ENCODE measurements at regions not wholly inside any gene's neighbourhood (a gene's known extent, or its start where the extent isn't known, plus 50 kb on each side); places are given as distances from the start of the nearest gene placed in this dataset.
"Not testable (repeated sequence)": the region's sequence is repeated elsewhere in the genome, so short reads cannot be mapped to it uniquely, and the experiment has no call there.

DNA sequence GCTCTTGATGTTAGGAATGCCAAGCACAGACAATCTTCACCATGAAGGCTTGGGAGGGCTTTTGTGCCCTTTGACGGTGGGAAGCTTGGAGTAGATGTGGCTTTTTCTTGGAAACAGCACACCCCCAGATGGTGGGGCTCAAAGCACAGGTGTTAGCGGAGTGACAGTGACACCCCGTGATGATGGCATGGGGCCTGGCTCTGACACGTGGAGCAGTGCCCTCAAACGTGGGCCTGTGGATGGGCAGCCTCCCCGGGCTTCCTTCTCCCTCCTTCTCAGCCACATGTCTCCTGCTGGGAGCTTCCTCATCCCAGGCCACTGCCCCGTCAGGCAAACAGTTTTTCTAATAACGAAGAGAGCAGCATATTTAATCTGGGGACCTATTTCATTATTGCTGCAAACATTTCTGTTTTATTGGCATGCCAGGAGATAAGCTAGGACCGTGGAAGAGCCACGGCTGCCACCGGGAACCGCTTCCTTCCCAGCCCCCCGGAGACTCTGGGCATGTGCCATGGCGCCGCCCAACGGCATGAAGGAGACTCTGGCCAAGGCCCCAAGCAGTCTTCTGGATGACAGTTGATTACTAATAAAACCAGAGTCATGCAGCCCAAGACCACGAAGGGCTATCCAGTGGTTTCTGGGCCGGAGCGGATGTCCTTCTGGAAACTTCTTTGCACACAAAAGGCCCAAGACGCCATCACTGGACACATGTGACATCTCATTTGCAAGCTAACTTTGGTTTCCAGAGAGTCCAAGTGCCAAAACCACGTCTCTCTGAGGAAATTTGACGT is 280.3 kb upstream of the FOXF1 start:
- no peak for DNase-seq (ENCODE audit: low read depth)

DNA sequence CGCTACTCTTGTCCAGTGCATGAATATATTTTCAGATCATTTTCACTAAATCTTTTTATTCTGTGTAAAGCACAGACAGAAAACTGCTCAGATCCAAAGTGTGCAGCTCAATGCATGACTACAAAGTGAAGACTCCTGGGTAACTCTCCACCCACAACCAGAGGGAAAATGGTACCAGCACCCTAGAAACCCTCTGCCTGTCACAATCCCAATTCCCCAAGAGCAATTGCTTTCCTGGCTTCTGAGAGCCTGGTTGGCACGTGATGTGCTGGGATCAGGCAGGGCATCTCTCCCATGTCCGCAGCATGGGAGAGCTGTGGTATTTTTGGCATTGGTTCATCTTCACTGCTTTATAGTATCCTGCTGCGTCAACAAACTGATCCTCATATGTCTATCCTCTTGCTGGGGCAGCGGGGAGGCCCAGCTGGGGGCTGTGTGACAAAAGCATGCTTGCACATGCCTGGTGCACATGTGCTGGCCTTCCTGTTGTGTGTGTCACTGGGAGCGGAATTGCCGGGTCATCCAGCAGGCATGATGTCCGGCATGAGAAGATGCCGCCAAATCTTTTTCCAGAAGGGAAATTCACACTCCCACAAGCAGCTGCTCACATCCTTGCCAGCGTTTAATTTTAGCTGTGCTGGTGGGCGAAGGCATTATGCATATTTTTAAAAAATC is 278.9 kb upstream of the FOXF1 start:
- no peak for DNase-seq (ENCODE audit: low read depth)

DNA sequence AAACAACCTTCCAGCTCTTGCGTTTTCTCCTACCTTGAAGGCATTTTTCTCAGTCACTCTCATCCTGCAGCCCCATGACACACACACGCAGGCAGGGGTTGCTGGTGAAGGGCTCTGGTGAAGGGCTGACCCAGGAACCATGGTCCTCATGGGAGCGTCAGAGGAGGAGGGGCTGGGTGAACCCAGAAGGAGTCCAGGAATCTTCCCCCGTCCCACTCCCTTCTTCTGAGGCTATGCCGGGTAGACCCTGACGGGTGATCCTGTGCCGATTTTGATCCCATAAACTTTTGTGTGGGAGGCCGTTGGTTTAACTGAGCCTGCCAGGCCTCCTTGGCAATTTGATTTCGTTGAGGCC is 278.4 kb upstream of the FOXF1 start:
- DNase-seq (ENCODE audit: low read depth) = no peak

DNA sequence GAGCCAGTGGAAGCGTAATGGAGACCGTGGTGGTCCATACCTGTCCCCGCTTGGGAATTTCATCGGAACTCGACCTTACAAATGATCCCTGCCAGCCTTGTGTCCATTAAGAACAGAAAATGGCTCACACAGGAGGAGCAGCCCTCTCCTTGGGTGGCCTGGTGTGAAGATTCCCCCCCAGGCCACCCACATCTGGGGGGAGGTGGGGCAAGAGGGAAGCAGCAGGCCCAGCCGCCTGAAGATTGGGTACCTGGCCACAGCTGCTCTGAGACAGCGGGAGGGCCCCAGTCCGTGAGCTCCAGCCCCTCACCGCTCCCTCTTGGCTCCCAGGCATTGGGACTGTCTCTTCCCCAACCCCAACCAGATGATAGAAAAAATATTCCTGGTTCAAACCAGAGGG is 277.8 kb upstream of the FOXF1 start:
- no peak for DNase-seq (ENCODE audit: low read depth)

DNA sequence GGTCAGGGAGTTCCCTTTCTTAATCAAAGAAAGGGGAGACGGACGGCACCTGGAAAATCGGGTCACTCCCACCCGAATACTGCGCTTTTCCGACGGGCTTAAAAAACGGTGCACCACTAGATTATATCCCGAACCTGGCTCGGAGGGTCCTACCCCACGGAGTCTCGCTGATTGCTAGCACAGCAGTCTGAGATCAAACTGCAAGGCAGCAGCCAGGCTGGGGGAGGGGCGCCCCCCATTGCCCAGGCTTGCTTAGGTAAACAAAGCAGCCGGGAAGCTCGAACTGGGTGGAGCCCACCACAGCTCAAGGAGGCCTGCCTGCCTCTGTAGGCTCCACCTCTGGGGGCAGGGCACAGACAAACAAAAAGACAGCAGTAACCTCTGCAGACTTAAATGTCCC is 276.8 kb upstream of the FOXF1 start:
- not testable (repeated sequence) for DNase-seq (ENCODE audit: low read depth)

DNA sequence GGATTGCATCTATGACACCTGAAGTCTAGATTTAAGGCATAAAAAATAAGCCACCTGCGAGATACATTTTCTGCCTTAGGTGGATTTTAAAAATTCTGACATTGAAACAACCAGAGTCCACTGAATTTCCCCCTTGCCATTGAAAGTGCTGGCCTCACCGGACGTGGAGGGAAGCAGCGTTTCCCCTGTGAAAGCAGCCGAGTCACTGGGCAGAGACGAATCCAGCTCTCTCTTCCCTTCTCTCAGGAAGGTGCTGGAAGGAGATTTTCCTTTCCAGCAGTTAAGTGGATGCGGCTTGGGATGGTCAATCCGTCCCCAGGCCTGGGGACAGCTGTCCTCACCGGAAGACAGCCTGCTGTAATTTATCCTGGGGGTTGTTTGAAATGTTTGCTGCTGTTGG is 270.9 kb upstream of the FOXF1 start:
- no peak for DNase-seq (ENCODE audit: low read depth)

DNA sequence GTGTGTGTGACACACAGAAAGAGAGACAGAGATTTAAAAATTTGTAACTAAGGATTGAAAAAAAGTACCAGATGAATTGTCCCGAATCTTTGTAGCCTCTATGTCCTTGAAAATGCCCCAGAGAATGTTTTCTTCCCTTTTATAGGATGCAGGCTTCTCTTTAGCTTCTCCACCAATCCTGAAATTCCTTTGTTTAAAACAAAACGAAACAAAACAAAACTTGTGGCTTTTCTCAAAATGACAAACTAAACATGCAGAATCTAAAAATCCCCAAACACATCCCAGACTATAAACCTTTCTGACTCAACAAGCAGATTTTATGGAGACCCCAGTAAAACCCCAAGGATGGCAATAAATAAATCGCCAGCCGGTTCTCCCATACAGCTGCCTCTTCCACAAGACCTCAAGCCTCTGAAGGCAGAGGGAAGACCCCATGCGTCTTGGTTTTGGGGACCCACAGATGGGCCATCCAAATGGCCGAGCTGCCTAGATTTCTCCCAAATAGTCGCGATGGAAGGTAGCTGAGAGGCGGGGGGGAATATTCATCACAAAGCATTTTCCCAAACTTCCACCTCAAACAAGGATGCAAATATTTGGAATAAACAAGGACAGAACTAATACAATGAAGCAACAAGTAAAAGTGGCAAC is 269.5 kb upstream of the FOXF1 start:
- DNase-seq (ENCODE audit: low read depth) = no peak

DNA sequence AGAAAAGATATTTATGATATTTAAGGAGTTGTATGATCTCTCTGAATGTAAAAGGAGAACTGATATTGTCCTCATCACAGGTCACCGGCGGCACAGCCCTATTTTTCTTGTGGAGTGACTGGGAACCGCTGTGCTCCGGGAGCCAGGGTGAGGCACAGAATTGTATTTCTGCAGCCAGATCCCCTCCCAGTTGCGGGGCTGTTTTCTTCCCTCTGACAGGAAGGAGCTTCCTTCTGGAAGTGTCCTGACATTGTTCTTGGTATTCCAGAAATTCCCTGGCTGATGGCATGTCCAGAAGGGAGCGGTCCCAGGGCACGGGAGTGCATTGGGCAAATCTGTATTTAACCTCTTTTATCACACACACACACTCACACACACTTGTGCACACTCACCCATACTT is 268.6 kb upstream of the FOXF1 start:
- DNase-seq (ENCODE audit: low read depth) = no peak

DNA sequence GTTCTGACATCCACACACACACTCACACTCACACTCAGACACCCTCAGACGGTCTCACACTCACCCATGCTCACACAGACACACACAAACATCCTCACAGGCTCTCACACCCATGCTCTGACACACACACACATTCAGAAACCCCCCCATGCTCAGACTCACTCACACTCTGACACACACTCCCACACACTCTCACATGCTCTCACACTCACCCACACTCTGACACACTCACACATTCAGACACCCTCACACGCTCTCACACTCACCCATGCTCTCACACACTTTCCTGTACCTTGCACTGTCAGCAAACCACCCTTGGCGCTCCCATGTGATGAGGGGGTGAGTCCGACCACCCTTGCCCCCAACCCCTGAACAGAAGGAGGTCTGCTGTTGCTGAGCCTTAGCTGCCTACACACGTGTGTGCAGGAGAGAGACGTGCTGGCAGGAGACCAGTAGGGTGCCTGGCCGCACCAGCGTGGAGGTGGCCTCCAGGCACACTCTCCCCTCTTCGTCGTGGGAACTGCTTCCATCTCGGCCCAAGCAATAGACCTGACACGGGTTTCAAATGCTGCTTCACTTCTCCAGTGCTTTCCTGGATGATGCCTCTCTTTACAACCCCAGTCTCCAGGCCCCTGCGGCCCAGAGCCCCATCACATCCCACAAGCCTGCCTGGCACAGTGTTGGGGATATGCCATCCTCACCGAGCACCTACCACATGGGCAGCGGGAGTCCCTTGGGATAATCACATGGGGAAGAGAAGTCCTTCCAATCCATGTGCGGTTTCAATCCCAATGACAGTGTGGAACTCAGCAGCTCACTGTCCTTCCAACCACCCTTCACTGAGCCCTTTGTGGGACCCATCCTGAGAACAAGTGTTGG is 267.8 kb upstream of the FOXF1 start:
- no peak for DNase-seq (ENCODE audit: low read depth)

DNA sequence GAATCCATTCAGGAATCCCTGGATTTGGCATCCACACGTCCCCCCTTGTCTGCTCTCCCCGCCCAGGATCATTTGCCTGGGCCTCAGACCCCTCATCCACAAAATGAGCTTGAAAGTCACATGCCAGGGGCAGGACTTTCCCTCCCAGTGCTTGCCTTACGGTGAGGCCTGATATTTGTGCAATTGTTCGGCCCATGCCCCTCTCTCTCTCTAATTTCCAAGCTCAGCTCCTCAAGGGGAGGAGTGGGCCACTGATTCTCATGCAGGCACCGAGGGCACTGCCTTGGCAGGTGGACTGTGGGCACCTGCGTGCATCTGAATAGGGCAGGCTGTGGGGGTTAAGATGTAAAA is 267.2 kb upstream of the FOXF1 start:
- no peak for DNase-seq (ENCODE audit: low read depth)

DNA sequence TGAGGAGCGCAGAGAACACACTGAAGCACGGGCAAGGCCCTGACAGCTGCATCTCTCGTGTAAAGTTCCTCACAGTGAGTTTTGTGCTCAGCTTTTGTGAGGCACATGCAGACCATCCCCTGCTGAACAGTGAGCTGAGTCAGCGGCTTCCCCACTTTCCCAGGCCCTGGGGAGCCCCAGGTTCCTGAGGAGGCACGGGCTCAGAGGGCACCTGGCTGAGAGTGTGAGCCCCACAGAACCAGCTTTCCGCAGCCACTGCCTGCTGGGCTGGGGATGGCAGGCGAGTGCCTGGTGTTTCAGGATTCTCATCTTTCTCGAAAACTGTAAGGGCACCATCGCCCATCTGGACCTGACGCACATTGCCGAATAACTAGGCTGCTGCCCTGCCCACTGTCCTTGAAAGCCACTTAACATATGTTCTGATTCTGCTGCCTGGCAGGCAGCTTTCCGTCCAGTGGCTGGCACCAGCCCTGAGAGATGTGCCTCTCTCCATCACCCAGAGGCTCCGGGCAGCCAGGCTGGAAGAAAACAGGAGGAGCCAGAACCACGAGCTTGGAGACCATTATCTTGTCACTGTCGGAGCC is 266.7 kb upstream of the FOXF1 start:
- DNase-seq (ENCODE audit: low read depth) = no peak

DNA sequence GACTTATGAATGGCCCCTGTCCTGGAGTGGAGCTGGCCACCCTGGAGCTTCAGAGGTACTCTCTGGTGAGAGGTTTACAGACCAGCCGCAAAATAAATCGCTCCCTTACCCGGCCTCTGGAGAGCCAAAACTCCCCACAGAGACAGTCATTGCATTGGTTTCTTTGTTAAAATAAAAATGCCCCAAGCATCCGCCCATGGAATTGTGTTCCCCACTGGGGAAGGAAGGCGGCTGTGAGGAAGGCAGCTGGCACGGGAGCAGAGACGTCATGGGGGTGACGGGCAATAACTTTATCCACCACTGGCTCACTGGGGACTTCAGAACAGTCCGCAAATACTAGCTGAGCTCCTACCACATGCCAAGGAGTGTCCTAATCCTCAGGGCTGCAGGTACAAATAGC is 266.2 kb upstream of the FOXF1 start:
- no peak for DNase-seq (ENCODE audit: low read depth)

DNA sequence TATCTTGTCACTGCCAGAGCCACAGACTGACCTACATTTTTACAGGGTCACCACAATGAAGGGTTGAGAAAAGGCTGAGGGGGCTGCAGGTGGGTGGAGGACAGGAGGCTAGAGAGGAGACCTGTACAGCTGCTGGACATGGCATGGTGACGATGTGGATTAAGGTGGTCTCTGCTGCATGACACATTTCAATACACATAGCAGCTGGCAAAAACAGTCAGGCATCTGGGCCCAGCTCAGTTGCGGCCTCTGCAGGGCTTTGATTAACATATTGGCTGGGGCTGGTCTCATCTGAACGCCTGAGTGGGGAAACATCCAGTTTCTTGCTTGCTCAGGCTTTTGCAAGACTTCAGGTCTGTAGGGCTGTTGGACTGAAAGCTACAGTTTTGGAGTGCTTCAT is 265.4 kb upstream of the FOXF1 start:
- no peak for DNase-seq (ENCODE audit: low read depth)

DNA sequence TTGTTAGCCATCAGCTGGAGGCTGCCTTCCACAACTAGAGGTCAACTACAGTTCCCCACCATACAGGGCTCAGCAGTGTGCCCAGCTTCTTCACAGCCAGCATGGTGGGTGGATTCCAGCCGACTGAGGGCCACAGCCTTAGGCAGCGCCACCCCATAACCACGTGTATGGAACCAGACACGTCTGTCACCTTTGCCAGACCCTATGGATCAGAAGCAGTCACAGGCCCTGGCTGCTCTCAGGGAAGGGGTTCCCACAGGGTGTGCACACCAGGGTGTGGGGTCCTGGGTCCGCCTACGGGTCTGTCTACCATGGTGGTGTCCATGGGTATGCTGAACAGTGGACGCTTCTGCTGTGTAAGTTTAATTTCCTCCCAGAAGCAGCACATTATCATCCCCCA is 265.0 kb upstream of the FOXF1 start:
- no peak for DNase-seq (ENCODE audit: low read depth)

DNA sequence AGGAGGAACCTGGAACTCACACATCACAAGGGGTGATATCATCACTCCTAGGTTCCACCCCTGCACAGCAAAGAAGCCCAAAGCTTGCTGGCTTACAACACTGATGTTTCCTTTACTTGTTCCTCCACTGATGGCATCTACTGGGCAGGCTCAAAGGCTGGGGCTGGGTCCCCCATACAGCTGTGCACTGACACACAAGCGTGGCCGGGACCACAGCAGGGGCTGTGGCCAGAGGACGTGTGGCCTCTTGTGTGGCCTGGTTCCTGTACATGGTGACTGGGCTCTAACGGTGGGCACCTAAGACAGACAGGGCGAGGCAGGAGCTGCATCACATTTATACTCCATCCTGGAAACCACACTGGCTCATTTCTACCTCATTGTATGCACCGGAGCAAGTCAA is 264.4 kb upstream of the FOXF1 start:
- DNase-seq (ENCODE audit: low read depth) = no peak

DNA sequence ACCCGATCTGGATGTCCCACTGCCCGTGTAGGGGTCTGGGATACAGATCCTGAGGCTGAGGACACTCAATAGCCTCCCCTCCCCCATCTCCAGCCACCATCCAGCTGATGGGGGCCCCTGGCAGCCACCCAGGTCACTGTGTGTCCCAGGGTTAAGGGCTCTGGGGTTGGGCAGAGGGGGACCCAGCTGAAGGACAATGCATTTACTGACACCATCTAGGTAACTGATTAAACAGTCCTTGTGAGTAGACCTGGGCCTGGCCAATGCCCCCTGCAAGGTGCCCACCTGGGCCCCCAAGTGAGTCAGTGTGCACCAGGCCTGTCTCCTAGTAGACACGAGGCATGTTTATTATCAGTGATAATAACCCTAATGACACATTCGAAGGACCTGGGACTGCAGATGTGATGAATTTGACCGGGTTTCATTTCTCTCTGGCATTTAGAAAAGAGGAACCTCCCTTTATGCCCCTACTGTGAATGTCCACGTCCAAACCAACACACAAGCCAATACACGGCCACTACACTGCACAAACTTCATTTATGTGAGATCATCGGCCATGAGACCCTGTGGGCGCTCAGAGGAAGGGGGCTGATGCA is 261.9 kb upstream of the FOXF1 start:
- DNase-seq (ENCODE audit: low read depth) = no peak

DNA sequence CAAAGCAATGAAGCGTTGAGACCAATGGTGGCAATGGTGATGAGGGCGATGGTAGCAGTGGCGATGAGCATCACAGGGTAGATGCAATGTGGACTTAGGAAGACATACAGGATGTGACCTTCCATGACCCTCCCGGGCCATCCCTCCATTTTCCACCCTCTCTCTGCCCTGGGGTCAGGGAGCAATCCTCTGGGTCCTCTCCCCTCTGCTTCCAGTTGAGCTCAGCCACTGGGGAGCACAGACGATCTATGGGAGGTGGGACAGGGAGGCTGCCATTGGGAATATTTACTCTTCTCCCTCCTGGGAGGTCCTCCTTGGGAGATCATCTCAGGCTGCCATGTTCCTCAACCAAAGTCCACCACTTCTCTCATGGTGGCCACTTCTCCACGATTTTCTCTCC is 260.7 kb upstream of the FOXF1 start:
- DNase-seq (ENCODE audit: low read depth) = no peak

DNA sequence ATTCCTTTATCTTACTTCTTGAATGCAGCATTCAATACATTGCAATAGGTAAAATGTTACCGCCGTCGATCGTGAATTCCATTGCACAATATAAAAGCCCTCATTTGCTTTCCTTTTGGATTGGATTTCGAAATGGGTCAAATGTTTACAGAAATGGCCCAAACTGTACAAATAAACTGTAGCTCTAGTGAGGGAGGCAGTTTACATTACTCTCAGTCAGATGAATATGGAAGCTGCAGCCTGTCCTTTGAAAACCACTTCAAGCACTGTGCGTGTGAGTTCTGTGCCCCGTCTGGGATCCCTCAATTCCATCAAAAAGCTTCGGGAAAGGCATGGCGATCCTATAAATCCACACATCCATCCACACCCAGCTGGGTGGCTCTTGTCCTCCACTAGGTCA is 258.6 kb upstream of the FOXF1 start:
- no peak for DNase-seq (ENCODE audit: low read depth)

DNA sequence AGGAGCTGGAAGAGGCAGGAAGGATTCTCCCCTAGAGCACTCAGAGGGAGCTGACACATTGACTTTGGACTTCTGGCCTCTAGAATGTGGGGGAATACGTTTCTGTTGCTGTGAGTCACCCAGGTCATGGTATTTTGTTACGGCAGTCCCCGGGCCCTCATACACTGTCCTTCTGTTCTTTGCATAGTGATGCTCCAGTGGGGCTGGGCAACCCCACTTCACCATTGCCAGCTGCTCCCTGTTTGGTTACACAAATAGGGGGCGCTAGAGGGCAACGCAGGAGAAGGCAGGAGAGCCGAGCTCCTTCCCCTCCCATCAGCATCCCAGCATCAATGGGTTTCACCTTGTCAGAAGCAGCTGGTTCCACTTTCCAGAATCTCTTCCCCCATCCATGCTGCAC is 257.7 kb upstream of the FOXF1 start:
- DNase-seq (ENCODE audit: low read depth) = no peak

DNA sequence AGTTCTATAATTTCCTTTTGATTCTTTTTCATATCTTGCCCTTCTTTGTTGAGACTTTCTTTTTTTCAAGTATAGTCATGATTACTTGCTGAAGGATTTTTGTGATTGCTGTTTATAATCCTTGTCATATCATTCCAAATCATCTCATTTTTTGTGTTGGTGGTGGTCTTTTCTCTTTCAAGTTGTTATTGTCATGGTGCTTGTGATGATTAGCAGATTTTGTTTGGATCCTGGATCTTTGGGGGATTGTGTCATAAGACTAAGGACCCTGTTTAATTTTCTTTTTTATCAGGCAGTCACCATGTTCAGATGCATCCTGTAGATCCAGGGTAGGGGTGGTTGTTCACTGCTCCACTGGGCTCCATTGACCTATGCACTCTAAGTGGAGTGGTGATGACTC is 254.4 kb upstream of the FOXF1 start:
- DNase-seq (ENCODE audit: low read depth) = no peak

DNA sequence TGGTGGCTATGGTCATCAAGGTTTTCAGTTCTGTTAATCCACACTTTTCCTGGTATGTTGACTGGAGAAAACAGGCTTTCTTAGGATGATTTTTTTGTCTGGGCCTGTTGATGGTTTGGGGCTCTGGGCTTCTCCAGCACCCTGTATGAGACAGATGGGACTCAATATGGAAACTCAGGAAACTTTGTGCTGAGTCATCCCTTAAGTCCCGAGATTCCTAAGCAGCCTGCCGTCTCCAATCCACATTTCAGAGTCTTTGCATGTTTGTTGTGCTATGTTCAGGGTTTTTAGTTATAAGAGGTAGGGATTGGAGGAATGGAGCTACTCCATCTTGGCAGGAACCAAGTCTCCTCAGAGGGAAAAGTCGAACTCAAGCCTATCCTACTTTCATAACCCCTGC is 253.3 kb upstream of the FOXF1 start:
- DNase-seq (ENCODE audit: low read depth) = no peak

DNA sequence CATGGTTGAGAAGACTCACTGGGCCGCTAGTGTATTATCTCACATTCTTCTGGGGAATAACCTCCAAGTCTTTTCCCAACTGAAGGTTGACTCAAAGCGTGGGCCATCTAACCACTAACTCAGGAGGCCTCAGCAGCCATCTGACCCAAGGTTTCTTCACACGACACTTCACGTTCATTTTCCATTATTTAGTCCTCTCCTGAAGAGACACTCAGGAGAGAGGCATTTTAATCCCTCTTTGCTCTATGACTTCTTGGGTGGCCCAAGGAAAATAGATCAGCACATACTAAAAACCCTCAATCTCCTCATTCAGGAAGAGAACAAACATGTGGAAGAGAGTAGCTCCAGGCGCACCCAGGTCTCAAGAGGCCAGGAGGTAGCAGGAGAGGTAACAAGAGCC is 252.8 kb upstream of the FOXF1 start:
- no peak for DNase-seq (ENCODE audit: low read depth)

Measured in renal cortical epithelial cell (primary cell).